ENCODE measurements at regions not wholly inside any gene's neighbourhood (a gene's known extent, or its start where the extent isn't known, plus 50 kb on each side); places are given as distances from the start of the nearest gene placed in this dataset.
"Not testable (repeated sequence)": the region's sequence is repeated elsewhere in the genome, so short reads cannot be mapped to it uniquely, and the experiment has no call there.

GRCh38 chr14:71165121-71166031 is 258.1 kb downstream of the PCNX1 start:
- Histone ChIP-seq H3K4me3 (ENCODE audit: low read length) (no peak overlapping the region), H3K36me3 (ENCODE audit: control insufficient read depth, insufficient read depth, low read length) (no peaks in the 10 kb centered on the region), H3K27me3 (ENCODE audit: control insufficient read depth, insufficient read depth, low read length) (no peaks in the 10 kb centered on the region), H3K9me3 (ENCODE audit: control insufficient read depth, insufficient read depth, low read length) (no peaks in the 10 kb centered on the region), H3K4me1 (ENCODE audit: control insufficient read depth, insufficient read depth, low read length) (no peaks in the 10 kb centered on the region; the same call in 1 of the 2 replicates), H3K27ac (ENCODE audit: low read length) (no peak overlapping the region)
- no peak for DNase-seq (ENCODE audit: low read depth, low spot score)
- no CpG with 5 or more reads among the region's 15 CpGs for WGBS (ENCODE audit: insufficient coverage, insufficient read length)

GRCh38 chr14:71166180-71166837 is 259.1 kb downstream of the PCNX1 start:
- H3K4me3 ChIP-seq (ENCODE audit: low read length) = no peak overlapping the region
- WGBS (ENCODE audit: insufficient coverage, insufficient read length) = no CpG with 5 or more reads among the region's 3 CpGs
- DNase-seq (ENCODE audit: low read depth, low spot score) = peak; percentile 43
- H3K27me3 ChIP-seq (ENCODE audit: control insufficient read depth, insufficient read depth, low read length) = no peaks in the 10 kb centered on the region
- no peaks in the 10 kb centered on the region; the same call in 1 of the 2 replicates for H3K4me1 ChIP-seq (ENCODE audit: control insufficient read depth, insufficient read depth, low read length)
- no peak overlapping the region for H3K27ac ChIP-seq (ENCODE audit: low read length)
- H3K9me3 ChIP-seq (ENCODE audit: control insufficient read depth, insufficient read depth, low read length) = no peaks in the 10 kb centered on the region
- H3K36me3 ChIP-seq (ENCODE audit: control insufficient read depth, insufficient read depth, low read length) = no peaks in the 10 kb centered on the region

GRCh38 chr14:71167325-71167950 is 260.2 kb downstream of the PCNX1 start:
- H3K27me3 ChIP-seq (ENCODE audit: control insufficient read depth, insufficient read depth, low read length); H3K4me3 ChIP-seq (ENCODE audit: low read length); DNase-seq (ENCODE audit: low read depth, low spot score); H3K4me1 ChIP-seq (ENCODE audit: control insufficient read depth, insufficient read depth, low read length); H3K27ac ChIP-seq (ENCODE audit: low read length); H3K36me3 ChIP-seq (ENCODE audit: control insufficient read depth, insufficient read depth, low read length); H3K9me3 ChIP-seq (ENCODE audit: control insufficient read depth, insufficient read depth, low read length): not testable (repeated sequence)
- WGBS (ENCODE audit: insufficient coverage, insufficient read length) = no CpG with 5 or more reads among the region's 48 CpGs

- WGBS (ENCODE audit: insufficient coverage, insufficient read length) = no CpG with 5 or more reads among the region's 14 CpGs
- H3K4me3 ChIP-seq (ENCODE audit: low read length); H3K27me3 ChIP-seq (ENCODE audit: control insufficient read depth, insufficient read depth, low read length); H3K9me3 ChIP-seq (ENCODE audit: control insufficient read depth, insufficient read depth, low read length); H3K36me3 ChIP-seq (ENCODE audit: control insufficient read depth, insufficient read depth, low read length); H3K27ac ChIP-seq (ENCODE audit: low read length); DNase-seq (ENCODE audit: low read depth, low spot score); H3K4me1 ChIP-seq (ENCODE audit: control insufficient read depth, insufficient read depth, low read length): not testable (repeated sequence)
Observed at GRCh38 chr14:71168161-71168560, 260.9 kb downstream of the PCNX1 start.

GRCh38 chr14:71168564-71169427 is 261.5 kb downstream of the PCNX1 start:
- H3K27ac ChIP-seq (ENCODE audit: low read length) = no peak overlapping the region
- H3K4me1 ChIP-seq (ENCODE audit: control insufficient read depth, insufficient read depth, low read length) = no peaks in the 10 kb centered on the region; the same call in 1 of the 2 replicates
- H3K36me3 ChIP-seq (ENCODE audit: control insufficient read depth, insufficient read depth, low read length) = no peaks in the 10 kb centered on the region
- no peak for DNase-seq (ENCODE audit: low read depth, low spot score)
- no peaks in the 10 kb centered on the region for H3K9me3 ChIP-seq (ENCODE audit: control insufficient read depth, insufficient read depth, low read length)
- WGBS (ENCODE audit: insufficient coverage, insufficient read length) = no CpG with 5 or more reads among the region's 17 CpGs
- no peak overlapping the region for H3K4me3 ChIP-seq (ENCODE audit: low read length)
- no peaks in the 10 kb centered on the region for H3K27me3 ChIP-seq (ENCODE audit: control insufficient read depth, insufficient read depth, low read length)

GRCh38 chr14:71169861-71170260 is 262.6 kb downstream of the PCNX1 start:
- WGBS (ENCODE audit: insufficient coverage, insufficient read length) = no CpG with 5 or more reads among the region's 5 CpGs
- no peak for DNase-seq (ENCODE audit: low read depth, low spot score)
- H3K4me1 ChIP-seq (ENCODE audit: control insufficient read depth, insufficient read depth, low read length) = no peaks in the 10 kb centered on the region; the same call in 1 of the 2 replicates

GRCh38 chr14:71175491-71175890 is 268.2 kb downstream of the PCNX1 start:
- DNase-seq (ENCODE audit: low read depth, low spot score) = no peak
- H3K4me3 ChIP-seq (ENCODE audit: low read length) = no peak overlapping the region

More at GRCh38 chr14:71169861-71170260, 262.6 kb downstream of the PCNX1 start:
- H3K27me3 ChIP-seq (ENCODE audit: control insufficient read depth, insufficient read depth, low read length) = no peaks in the 10 kb centered on the region
- H3K27ac ChIP-seq (ENCODE audit: low read length) = no peak overlapping the region
- no peaks in the 10 kb centered on the region for H3K36me3 ChIP-seq (ENCODE audit: control insufficient read depth, insufficient read depth, low read length)
- H3K4me3 ChIP-seq (ENCODE audit: low read length) = no peak overlapping the region
- H3K9me3 ChIP-seq (ENCODE audit: control insufficient read depth, insufficient read depth, low read length) = no peaks in the 10 kb centered on the region

GRCh38 chr14:71179066-71179465 is 271.8 kb downstream of the PCNX1 start:
- Histone ChIP-seq H3K4me1 (ENCODE audit: control insufficient read depth, insufficient read depth, low read length) (peaks cover 3% of the 10 kb centered on the region), H3K36me3 (ENCODE audit: control insufficient read depth, insufficient read depth, low read length) (no peaks in the 10 kb centered on the region), H3K27ac (ENCODE audit: low read length) (no peak overlapping the region), H3K4me3 (ENCODE audit: low read length) (no peak overlapping the region), H3K9me3 (ENCODE audit: control insufficient read depth, insufficient read depth, low read length) (no peaks in the 10 kb centered on the region), H3K27me3 (ENCODE audit: control insufficient read depth, insufficient read depth, low read length) (no peaks in the 10 kb centered on the region)
- no peak for DNase-seq (ENCODE audit: low read depth, low spot score)
- WGBS (ENCODE audit: insufficient coverage, insufficient read length) = no CpG with 5 or more reads among the region's 5 CpGs

More at GRCh38 chr14:71175491-71175890, 268.2 kb downstream of the PCNX1 start:
- no CpG with 5 or more reads among the region's 3 CpGs for WGBS (ENCODE audit: insufficient coverage, insufficient read length)
- H3K9me3 ChIP-seq (ENCODE audit: control insufficient read depth, insufficient read depth, low read length) = no peaks in the 10 kb centered on the region
- no peaks in the 10 kb centered on the region for H3K27me3 ChIP-seq (ENCODE audit: control insufficient read depth, insufficient read depth, low read length)
- no peak overlapping the region for H3K27ac ChIP-seq (ENCODE audit: low read length)
- H3K4me1 ChIP-seq (ENCODE audit: control insufficient read depth, insufficient read depth, low read length) = no peaks in the 10 kb centered on the region
- H3K36me3 ChIP-seq (ENCODE audit: control insufficient read depth, insufficient read depth, low read length) = no peaks in the 10 kb centered on the region

- peaks cover 3% of the 10 kb centered on the region for H3K4me1 ChIP-seq (ENCODE audit: control insufficient read depth, insufficient read depth, low read length)
- no peaks in the 10 kb centered on the region for H3K27me3 ChIP-seq (ENCODE audit: control insufficient read depth, insufficient read depth, low read length)
- H3K9me3 ChIP-seq (ENCODE audit: control insufficient read depth, insufficient read depth, low read length) = no peaks in the 10 kb centered on the region
- DNase-seq (ENCODE audit: low read depth, low spot score) = no peak
- no CpG with 5 or more reads among the region's 5 CpGs for WGBS (ENCODE audit: insufficient coverage, insufficient read length)
- H3K27ac ChIP-seq (ENCODE audit: low read length) = no peak overlapping the region
- H3K36me3 ChIP-seq (ENCODE audit: control insufficient read depth, insufficient read depth, low read length) = no peaks in the 10 kb centered on the region
- no peak overlapping the region for H3K4me3 ChIP-seq (ENCODE audit: low read length)
Observed at GRCh38 chr14:71180397-71180796, 273.1 kb downstream of the PCNX1 start.
